RWPE2 (cell line): ENCODE measurements at regions not wholly inside any gene's neighbourhood (a gene's known extent, or its start where the extent isn't known, plus 50 kb on each side); places are given as distances from the start of the nearest gene placed in this dataset.

Source experiments
- ATAC-seq: fragments of 200-7000 bp; cut with Tn5 transposase; 3 replicates; pipeline ENCODE4 v1.9.1; 2021; ENCODE audit warnings: low read depth
- DNase-seq: peaks from one replicate; pipeline ENCODE4 v3.0.0-alpha.2; 2020; ENCODE audit warnings: low spot score
- H3K27ac ChIP-seq: fragments of 450-650 bp; 2 replicates; pipeline ENCODE4 v1.5.1; 2017; ENCODE audit warnings: mild to moderate bottlenecking; ENCODE audit not compliant: poor library complexity, severe bottlenecking
- H3K27me3 ChIP-seq: fragments of 250-450 bp; sonication (Bioruptor Pico); 2 replicates; pipeline ENCODE4 v1.5.1; 2021; ENCODE audit warnings: mild to moderate bottlenecking, moderate library complexity; ENCODE audit not compliant: insufficient read depth, poor library complexity, severe bottlenecking
- H3K36me3 ChIP-seq: fragments of 250-450 bp; sonication (Bioruptor Pico); 2 replicates; pipeline ENCODE4 v1.5.1; 2020; ENCODE audit warnings: low read depth, mild to moderate bottlenecking, moderate library complexity
- H3K4me1 ChIP-seq: fragments of 250-450 bp; sonication (Bioruptor Pico); 2 replicates; pipeline ENCODE4 v1.5.1; 2021; ENCODE audit warnings: mild to moderate bottlenecking, moderate library complexity; ENCODE audit not compliant: insufficient read depth, poor library complexity, severe bottlenecking
- H3K4me3 ChIP-seq: fragments of 250-450 bp; sonication (Bioruptor Pico); 2 replicates; pipeline ENCODE4 v1.5.1; 2021; ENCODE audit warnings: mild to moderate bottlenecking, moderate library complexity; ENCODE audit not compliant: severe bottlenecking
- H3K9me3 ChIP-seq: fragments of 250-450 bp; sonication (Bioruptor Pico); 2 replicates; pipeline ENCODE4 v1.5.1; 2021; ENCODE audit warnings: mild to moderate bottlenecking, moderate library complexity; ENCODE audit not compliant: severe bottlenecking
- TF ChIP-seq, protein P1 (sequence below): fragments of 450-650 bp; IDR thresholded peaks from one replicate; pipeline ENCODE4 v1.5.1; 2017; ENCODE audit warnings: mild to moderate bottlenecking, moderate library complexity; ENCODE audit not compliant: poor library complexity, severe bottlenecking

DNA sequence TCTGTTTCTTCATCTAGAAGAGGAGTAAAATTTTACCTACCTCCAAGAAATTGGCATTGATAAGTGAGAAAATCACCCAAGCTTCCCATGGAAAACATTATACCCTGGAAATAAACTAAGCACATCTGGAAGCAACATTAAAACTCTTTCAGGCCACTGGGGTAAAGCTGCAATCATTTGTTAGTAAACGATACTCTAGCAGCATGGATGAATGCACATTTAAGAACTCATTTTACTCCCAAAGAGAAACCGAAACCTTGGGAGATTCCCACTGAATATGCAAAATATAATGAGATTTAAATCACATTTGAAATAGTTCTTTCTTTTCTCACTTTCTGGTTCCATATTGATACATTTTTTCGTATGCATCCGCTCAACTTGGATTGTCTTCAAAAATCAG lies 467.5 kb downstream of the EFNA5 start:
- H3K27ac ChIP-seq: no peak overlapping the region
- H3K27me3 ChIP-seq: no peaks in the 10 kb centered on the region
- no peak for DNase-seq
- H3K4me3 ChIP-seq: no peak overlapping the region
- no peaks in the 10 kb centered on the region for H3K9me3 ChIP-seq
- no peak for ATAC-seq
- H3K4me1 ChIP-seq: no peaks in the 10 kb centered on the region
- TF ChIP-seq, protein P1, sequence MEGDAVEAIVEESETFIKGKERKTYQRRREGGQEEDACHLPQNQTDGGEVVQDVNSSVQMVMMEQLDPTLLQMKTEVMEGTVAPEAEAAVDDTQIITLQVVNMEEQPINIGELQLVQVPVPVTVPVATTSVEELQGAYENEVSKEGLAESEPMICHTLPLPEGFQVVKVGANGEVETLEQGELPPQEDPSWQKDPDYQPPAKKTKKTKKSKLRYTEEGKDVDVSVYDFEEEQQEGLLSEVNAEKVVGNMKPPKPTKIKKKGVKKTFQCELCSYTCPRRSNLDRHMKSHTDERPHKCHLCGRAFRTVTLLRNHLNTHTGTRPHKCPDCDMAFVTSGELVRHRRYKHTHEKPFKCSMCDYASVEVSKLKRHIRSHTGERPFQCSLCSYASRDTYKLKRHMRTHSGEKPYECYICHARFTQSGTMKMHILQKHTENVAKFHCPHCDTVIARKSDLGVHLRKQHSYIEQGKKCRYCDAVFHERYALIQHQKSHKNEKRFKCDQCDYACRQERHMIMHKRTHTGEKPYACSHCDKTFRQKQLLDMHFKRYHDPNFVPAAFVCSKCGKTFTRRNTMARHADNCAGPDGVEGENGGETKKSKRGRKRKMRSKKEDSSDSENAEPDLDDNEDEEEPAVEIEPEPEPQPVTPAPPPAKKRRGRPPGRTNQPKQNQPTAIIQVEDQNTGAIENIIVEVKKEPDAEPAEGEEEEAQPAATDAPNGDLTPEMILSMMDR: no peak
- H3K36me3 ChIP-seq: no peaks in the 10 kb centered on the region

DNA sequence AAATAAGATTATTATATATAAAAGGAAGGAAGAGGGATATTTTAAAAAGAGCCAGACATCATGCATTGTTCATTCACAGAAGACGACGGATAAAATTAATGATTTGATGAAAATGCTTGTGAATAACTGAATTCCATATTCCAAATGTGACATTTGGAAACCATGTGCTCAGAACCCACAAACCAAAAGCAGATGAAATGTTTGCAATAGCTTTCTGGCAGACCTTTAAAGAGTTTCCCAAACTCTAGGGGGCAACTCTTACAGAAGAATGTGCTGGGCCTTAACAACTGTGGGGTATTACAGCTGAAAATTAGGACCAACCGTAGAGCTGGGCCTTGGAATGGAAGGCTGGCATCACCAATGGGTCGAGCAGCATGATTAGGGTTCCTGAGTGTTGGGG lies 471.0 kb downstream of the EFNA5 start:
- Histone ChIP-seq H3K4me1 (no peaks in the 10 kb centered on the region), H3K36me3 (no peaks in the 10 kb centered on the region), H3K9me3 (no peaks in the 10 kb centered on the region), H3K4me3 (no peak overlapping the region), H3K27ac (no peak overlapping the region), H3K27me3 (no peaks in the 10 kb centered on the region)
- no peak for ATAC-seq
- no peak for DNase-seq
- TF ChIP-seq, protein P1: no peak

DNA sequence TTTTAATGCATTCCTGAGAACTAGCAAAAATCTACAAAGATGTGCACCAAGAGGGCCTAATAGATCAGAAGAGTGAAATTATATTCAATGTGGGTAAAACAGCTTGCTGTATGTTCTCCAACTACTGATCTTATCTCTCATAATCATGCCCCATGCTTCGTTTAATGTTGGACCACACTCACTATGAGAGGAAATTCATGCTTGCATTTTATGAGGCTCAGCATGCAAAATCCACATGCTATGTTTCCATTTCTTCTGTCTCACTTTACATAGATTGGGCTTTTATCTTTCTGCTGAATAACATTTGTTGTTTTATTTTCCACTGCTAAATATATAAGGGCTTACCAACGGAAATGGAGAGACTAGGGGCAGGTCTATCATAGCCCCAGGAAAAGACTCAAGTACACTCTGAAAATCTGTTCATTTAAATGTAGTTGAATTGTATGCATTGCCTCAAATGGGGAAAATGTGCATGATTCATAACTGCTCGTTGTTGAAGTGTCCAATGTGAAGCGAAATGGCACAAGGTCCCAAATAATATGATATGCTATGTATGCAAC lies 474.2 kb downstream of the EFNA5 start:
- ATAC-seq (no peak), DNase-seq (no peak)
- Histone ChIP-seq H3K36me3 (no peaks in the 10 kb centered on the region), H3K27ac (no peak overlapping the region), H3K4me3 (no peak overlapping the region), H3K4me1 (no peaks in the 10 kb centered on the region), H3K9me3 (no peaks in the 10 kb centered on the region), H3K27me3 (no peaks in the 10 kb centered on the region)
- TF ChIP-seq, protein P1: no peak

DNA sequence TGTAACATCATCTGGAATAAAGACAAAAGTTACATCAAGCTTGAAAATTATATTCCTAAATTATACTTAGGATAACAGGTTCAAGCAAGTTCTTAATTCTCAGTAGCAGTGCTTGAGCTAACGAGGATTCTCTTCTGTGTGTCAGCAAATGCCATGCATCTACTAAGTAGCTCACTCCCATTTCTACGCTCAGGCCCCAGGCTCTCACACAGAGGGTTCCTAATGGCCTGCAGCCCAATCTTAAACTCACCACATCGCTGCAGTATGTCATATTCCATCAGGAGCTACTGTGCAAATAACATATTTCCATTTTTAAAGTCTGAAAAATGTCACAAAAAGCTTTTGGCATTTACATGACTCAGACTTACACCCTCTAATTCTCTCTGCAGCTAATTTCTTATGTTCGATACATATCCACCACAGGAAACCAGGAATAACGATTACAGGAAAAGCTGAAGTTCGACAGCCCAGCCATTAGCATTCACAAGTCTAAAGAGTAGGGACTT lies 474.8 kb downstream of the EFNA5 start:
- no peak for ATAC-seq
- TF ChIP-seq, protein P1: no peak
- no peak for DNase-seq
- Histone ChIP-seq H3K36me3 (no peaks in the 10 kb centered on the region), H3K4me1 (no peaks in the 10 kb centered on the region), H3K4me3 (no peak overlapping the region), H3K27ac (no peak overlapping the region), H3K27me3 (no peaks in the 10 kb centered on the region), H3K9me3 (no peaks in the 10 kb centered on the region)

DNA sequence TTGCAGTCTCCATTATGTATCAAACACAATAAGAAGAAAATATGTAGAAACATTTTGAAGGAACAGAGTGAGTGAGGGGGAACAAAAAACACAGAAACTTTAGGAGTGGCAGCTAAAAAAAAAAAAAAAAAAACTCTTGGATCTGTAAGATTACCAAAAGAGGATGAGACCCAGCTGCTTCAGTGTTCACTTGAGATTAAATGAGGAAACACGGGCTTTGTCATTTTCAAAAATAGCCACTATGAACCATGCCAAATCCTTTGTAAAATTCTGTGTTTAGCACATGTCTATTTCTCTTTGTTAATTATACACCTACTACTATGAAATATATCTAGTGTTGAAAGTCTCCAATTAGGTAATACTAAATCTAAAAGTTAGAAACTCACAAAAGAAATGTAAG lies 485.9 kb downstream of the EFNA5 start:
- Histone ChIP-seq H3K4me3 (no peak overlapping the region), H3K36me3 (no peaks in the 10 kb centered on the region), H3K9me3 (no peaks in the 10 kb centered on the region), H3K4me1 (peaks cover 4% of the 10 kb centered on the region), H3K27ac (no peak overlapping the region), H3K27me3 (no peaks in the 10 kb centered on the region)
- TF ChIP-seq, protein P1: no peak
- DNase-seq (no peak), ATAC-seq (no peak)
